RPMI7951 (cell line): ENCODE measurements at regions not wholly inside any gene's neighbourhood (a gene's known extent, or its start where the extent isn't known, plus 50 kb on each side); places are given as distances from the start of the nearest gene placed in this dataset.
A peak's percentile ranks its signal among the peaks of the same experiment; 100 is the strongest.
"Not testable (repeated sequence)": the region's sequence is repeated elsewhere in the genome, so short reads cannot be mapped to it uniquely, and the experiment has no call there.

Source experiments
- DNase-seq: peaks from one replicate; pipeline ENCODE4 v3.0.0-alpha.2; 2012; ENCODE audit warnings: low read depth

DNA sequence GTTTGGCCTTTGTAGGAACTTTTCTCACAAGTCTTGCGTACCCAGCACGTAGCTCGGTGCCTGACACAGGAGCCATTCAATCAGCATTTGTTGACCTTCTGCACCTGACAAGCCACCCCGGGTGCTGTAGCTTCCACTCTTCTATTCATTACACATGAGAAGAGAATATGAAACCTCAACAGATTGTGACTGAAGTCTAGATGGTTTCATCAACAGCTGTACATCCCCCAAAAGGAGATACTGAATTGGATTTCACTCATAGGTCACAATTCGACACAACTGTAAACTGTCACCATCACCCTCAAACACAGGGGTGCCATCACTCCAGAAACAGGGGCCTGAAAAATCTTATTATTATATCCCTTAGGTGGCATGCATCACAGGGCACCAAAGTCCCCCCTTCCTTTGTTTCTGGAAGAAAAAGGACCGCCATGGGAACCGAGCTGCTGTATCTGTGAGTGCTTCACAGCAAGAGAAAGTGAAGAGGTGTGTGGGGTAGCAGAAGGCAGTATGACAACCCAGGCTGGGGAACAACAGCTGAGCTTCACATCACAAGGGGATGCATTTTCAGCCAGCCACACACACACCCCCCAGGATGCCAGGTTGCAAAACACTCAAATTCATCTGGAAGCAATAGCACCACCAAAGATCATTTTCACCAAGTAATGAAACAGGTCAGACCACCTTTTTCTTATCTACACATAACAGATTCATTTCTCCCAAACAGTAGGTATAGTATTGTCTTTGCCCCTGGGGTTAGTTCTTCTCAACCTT, 225.7 kb downstream of the TOMM20 start:
- DNase-seq = no peak

DNA sequence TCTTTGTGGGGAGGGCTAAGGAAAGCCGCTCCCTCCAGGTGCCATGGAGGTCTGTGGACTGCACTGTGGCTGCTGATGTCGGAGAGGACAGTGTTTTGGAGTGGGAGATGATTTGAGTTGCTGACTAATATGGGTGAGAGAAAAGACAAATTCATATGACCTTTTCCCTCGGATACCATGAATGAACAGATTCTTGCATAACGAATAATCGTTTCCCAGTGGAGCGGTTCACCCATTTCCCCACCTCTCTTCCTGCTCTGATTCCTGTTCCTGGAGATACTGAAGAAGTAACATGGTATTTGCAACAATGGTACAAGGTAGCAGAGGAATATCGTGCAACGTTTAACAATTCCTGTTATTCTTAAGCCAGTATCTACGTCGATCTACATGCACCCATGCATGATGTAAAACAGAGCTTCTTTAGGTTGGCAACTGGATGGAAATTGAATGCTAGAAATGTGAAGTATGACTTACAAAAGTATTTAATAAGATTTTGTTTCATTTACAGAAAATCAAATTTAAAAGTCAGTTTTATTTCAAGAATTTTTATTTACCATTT, 227.1 kb downstream of the TOMM20 start:
- DNase-seq = no peak

DNA sequence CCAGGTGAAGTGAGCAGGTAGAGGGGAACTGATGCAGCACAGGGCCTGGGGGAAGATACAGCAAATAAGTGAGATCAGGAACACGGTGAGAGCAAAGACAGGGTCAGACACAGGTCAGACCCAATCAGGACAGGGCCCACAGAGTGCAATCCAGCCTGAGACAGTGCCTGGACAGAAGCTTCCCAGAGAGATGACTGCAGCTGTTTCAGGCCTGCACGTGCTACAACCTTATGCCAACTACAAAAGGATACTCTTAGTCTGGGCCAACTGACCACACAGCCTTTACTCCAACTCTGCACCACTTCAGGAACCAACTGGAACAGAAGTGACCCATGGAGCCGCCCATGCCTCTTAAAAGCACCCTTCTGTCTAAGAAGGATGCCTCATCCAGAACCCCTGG, 228.0 kb downstream of the TOMM20 start:
- DNase-seq = no peak

- DNase-seq = no peak
These were observed 228.9 kb downstream of the TOMM20 start for GRCh38 chr1:234899730-234900072.

DNA sequence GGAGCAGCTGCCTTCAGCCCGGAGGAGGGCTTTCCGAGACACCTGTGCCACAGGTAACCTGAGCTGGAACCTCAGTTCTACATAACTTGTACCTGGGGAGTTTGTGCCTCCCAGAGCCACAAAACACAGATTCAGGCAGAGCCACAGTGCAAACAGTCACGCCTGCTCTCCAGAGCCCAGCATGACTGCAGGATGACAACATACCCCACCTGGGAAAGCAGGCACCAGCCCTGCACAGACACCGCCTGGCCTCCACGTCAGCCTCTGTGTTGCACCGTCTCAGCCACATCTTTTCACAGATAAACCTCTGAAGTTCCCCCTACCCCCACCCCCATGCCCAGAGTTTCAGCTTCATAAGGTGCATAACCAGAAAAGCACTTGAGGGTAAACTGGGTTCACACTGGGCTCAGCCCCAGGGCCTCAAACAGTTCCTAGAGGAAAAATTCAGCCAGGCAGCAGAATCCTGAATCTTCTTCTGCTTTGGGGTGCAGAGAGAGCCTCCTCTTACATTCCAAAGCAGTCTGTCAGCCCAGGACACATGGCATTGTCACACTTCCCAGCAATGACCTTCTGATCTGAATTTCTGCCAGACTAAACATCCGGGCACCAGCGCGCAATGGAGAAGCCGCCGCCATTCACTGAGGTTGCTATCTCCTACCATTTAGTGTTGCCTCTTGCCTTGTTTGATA, 229.5 kb downstream of the TOMM20 start:
- DNase-seq = peak; percentile 38

GRCh38 chr1:234898455-234899033, 230.1 kb downstream of the TOMM20 start:
- no peak for DNase-seq

DNA sequence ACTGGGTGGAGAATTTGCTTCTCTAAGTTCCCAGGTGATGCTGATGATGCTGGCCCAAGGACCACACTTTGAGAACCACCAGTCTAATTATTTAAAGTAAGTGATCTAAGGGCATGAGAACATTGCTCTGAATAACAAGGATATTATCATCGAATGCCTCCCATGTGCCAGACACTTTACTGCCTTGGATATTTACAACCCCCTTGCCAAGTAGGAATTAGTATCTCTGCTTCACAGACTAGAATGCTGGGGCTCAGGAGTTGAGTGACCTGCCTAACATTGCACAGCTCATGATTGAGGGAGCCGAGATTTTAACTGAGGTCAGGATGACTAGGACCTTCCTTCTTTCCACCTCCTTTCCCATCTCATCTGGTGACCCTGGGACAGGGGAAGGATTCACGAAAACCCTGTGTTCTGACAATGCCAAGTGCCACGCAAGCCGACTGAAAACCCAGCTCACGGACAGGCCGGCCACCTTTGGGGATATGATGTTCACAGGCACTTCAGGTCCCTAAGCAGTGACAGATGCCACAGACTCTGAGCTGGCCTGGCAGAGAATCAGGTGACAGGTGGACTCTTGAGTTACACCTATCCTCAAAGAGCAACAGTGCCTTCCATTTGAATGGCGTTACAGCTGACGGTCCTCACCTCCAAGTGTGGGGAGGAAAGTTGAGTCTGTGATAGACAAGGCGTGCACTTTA, 230.7 kb downstream of the TOMM20 start:
- DNase-seq = no peak

GRCh38 chr1:234897390-234897749, 231.3 kb downstream of the TOMM20 start:
- no peak for DNase-seq

GRCh38 chr1:234896477-234897389, 231.9 kb downstream of the TOMM20 start:
- peak; percentile 26 for DNase-seq

- DNase-seq = peak; percentile 80
These were observed 234.7 kb downstream of the TOMM20 start for GRCh38 chr1:234893725-234894630.

DNA sequence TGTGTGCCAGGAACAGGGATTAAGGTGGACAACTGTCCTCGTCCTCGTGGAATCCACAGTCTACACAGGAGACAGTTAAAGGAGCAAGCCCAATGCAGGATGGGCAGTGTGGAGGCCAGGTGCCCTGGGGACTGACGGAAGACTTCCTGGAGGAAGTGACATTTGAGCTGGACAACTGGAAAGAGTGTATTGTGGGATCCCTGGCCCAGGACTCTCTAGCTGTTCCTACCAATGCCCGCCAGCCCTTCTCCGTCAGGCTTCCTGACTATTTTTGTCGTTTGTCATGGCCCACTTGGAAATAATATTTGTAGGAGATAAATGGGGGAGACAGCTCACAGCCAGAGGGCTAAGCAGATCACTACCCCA, 235.3 kb downstream of the TOMM20 start:
- DNase-seq = no peak

- DNase-seq = no peak
These were observed 236.0 kb downstream of the TOMM20 start for GRCh38 chr1:234892642-234893041.

DNA sequence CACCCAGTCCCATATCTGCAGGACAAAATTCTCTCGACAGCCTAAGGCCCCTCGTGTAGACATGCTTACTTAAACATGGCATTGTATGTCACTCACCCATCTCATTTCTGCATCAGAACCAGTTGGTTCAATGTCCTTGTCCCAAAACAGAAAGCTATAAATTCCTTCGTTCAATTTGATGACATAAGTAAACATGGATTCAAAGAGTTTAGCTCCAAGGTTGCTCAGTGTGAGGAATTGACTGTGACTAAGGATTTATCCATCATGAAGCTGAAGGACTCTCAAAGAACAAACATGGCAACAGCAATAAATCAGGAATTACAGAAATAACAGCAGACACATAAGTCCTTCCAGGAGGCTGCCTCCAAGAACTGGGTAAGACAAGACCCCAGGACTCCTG, 237.2 kb downstream of the TOMM20 start:
- DNase-seq = no peak

- DNase-seq = peak; percentile 79
These were observed 239.0 kb downstream of the TOMM20 start for GRCh38 chr1:234889643-234890042.

DNA sequence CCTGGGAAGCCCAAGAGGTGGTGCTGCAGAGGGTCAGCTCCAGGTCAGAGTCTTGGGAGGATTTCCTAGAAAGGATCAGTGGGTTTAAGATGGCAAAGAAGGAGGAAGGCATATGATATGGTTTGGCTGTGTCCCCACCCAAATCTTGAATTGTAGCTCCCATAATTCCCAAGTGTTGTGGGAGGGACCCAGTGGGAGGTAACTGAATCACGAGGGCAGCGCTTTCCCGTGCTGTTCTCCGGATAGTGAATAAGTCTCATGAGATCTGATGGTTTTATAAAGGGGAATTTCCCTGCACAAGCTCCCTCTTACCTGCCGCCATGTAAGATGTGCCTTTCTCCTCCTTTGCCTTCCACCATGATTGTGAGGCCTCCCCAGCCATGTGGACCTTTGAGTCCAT, 240.4 kb downstream of the TOMM20 start:
- not testable (repeated sequence) for DNase-seq

DNA sequence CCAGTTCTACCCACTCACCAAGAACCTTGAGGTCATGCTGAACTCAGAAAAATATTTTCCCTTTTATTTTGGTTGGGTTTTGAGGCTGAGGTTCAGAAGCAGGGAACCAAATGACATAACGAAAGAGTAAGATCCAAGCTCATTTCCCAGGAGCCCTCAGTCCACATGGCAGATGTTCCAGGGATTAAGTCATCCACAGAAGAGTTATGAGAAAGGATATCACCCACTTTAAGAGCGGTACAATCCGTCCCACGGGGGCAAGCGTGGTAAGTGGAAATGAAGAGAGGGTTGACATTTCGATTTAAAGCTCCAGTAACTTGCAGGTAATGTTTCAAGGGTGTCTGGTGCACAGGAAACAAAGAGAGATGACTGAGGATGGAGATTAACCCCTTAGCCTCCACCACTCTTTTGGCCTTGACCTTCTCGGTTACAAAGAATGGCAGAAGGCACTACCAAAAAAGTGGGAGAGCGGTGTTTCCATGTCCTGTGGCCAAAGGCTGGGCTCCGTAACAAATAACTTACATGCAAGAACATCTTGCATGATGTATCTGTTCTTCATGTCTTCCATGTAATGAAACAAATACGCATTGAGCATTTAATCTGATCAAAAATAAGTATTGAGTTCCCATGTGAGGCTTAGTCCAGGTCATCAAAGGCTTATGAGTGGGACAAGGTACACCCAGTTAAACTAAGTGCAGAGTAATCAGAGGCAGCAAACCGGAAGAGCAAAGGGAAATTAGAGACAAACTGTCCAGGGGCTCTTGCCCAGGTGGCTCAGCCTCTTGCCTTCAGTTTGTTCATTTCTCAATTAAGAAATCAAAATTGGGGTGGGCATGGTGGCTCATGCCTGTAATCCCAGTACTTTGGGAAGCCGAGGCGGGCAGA, 241.4 kb downstream of the TOMM20 start:
- no peak for DNase-seq

GRCh38 chr1:234886081-234886984, 242.3 kb downstream of the TOMM20 start:
- no peak for DNase-seq

DNA sequence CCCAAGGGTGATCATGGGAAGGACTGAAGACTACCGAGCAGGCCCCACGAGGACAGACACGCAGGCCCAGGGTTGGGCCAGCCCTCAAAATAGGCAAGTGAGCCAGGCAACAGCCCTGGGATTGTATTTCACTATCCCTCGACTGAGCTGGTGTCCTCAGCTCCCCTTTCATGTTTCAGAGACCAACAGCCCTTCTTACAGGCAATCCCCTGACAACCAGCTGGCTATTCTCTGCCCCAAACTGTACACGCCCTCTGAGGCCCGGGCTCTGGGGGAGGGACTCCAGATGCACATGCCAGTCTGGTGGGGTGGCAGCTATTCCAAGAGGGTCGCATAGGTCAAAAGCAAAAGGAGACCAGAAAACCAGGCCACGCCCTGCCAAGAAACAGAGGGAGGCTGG, 243.0 kb downstream of the TOMM20 start:
- no peak for DNase-seq
